HFF-Myc (cell line): ENCODE measurements at regions not wholly inside any gene's neighbourhood (a gene's known extent, or its start where the extent isn't known, plus 50 kb on each side); places are given as distances from the start of the nearest gene placed in this dataset.

Source experiments
- DNase-seq: peaks from one replicate; pipeline ENCODE4 v3.0.0-alpha.2; 2011; ENCODE audit warnings: low read depth; ENCODE audit errors: extremely low read depth
- H3K4me3 ChIP-seq: replicated peaks from 2 replicates; pipeline ENCODE4 v1.5.1; 2011; ENCODE audit warnings: low read depth, mild to moderate bottlenecking, control low read depth, low read length
- CTCF ChIP-seq: IDR thresholded peaks from 2 replicates; pipeline ENCODE4 v1.5.1; 2012; ENCODE audit warnings: mild to moderate bottlenecking, low read depth, low read length, control low read depth; ENCODE audit errors: missing control alignments

- no peak for TF ChIP-seq CTCF
- no peak for DNase-seq
- H3K4me3 ChIP-seq = no peak overlapping the region
Measured at GRCh38 chr9:79266986-79267385, 304.8 kb upstream of the TLE4 start.

- no peak for TF ChIP-seq CTCF
- DNase-seq = no peak
- no peak overlapping the region for H3K4me3 ChIP-seq
Measured at GRCh38 chr9:79268806-79269205, 303.0 kb upstream of the TLE4 start.

GRCh38 chr9:79273311-79273710, 298.5 kb upstream of the TLE4 start:
- TF ChIP-seq CTCF = no peak
- no peak for DNase-seq
- H3K4me3 ChIP-seq = no peak overlapping the region

GRCh38 chr9:79279356-79279755, 292.4 kb upstream of the TLE4 start:
- no peak for TF ChIP-seq CTCF
- DNase-seq = no peak
- no peak overlapping the region for H3K4me3 ChIP-seq

GRCh38 chr9:79280691-79281090, 291.1 kb upstream of the TLE4 start:
- H3K4me3 ChIP-seq = no peak overlapping the region
- DNase-seq = no peak
- no peak for TF ChIP-seq CTCF

GRCh38 chr9:79284081-79284480, 287.7 kb upstream of the TLE4 start:
- no peak for DNase-seq
- no peak for TF ChIP-seq CTCF

GRCh38 chr9:79286992-79287707, 284.6 kb upstream of the TLE4 start:
- no peak for TF ChIP-seq CTCF
- DNase-seq = no peak
- no peak overlapping the region for H3K4me3 ChIP-seq

More at GRCh38 chr9:79284081-79284480, 287.7 kb upstream of the TLE4 start:
- no peak overlapping the region for H3K4me3 ChIP-seq
